Stimulated activated naive CD8-positive, alpha-beta T cell treated with anti-CD3 and anti-CD28 coated beads, Interleukin-15, amount 100 ng/mL, for 72 hours (primary cell): ENCODE measurements at regions not wholly inside any gene's neighbourhood (a gene's known extent, or its start where the extent isn't known, plus 50 kb on each side); places are given as distances from the start of the nearest gene placed in this dataset.
A peak's percentile ranks its signal among the peaks of the same experiment; 100 is the strongest.

Experiments
- ATAC-seq: fragments of 150-1000 bp; cut with Tn5 transposase; 2 replicates; pipeline ENCODE4 v1.10.0; 2021; ENCODE audit warnings: mild to moderate bottlenecking, moderate library complexity
- DNase-seq, 2 donors: peaks; one replicate each; pipeline ENCODE4 v3.0.0; 2021 to 2022
- H3K27ac Mint-ChIP-seq, 2 donors: one replicate each; pipeline ENCODE4 v1.8.0; 2022; ENCODE audit warnings: mild to moderate bottlenecking in 2 of 2, mixed read lengths in 2 of 2, moderate library complexity in 2 of 2
- H3K27me3 Mint-ChIP-seq: one replicate; pipeline ENCODE4 v1.8.0; 2022; ENCODE audit warnings: mixed read lengths
- H3K4me1 Mint-ChIP-seq: one replicate; pipeline ENCODE4 v1.8.0; 2022; ENCODE audit warnings: mild to moderate bottlenecking, mixed read lengths
- H3K4me3 Mint-ChIP-seq, 2 donors: one replicate each; pipeline ENCODE4 v1.8.0; 2022; ENCODE audit warnings: mild to moderate bottlenecking in 2 of 2, mixed read lengths in 2 of 2, moderate library complexity in 1 of 2
- H3K9me3 Mint-ChIP-seq, 2 donors: one replicate each; pipeline ENCODE4 v1.8.0; 2022; ENCODE audit warnings: mixed read lengths in 2 of 2

DNA sequence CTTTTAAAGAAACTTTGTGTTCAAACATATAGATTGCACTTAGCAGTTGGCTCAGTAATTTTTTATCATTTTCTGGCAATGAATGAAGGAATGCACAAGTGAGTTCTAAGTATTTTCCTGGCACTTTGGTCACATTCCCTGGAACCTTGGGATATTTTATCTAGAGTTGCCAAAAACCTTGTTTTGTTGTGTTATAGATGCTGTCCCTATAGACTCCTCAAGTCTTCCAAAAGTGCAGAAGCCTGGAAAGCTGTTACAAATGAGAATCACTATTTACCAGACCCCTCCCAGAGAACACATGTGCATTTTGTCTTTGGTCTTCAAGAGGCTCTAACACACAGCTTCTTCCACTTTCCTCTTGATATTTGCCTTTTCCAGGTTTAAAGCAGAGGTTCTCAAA lies 108.3 kb downstream of the RND3 start:
- peaks cover 5 to 13% of the 10 kb centered on the region in 2 donors for H3K9me3 Mint-ChIP-seq
- ATAC-seq (no peak), DNase-seq (no peak)
- H3K4me1 Mint-ChIP-seq: no peaks in the 10 kb centered on the region
- no peak overlapping the region for H3K27ac Mint-ChIP-seq
- H3K4me3 Mint-ChIP-seq: no peak overlapping the region
- no peaks in the 10 kb centered on the region for H3K27me3 Mint-ChIP-seq

DNA sequence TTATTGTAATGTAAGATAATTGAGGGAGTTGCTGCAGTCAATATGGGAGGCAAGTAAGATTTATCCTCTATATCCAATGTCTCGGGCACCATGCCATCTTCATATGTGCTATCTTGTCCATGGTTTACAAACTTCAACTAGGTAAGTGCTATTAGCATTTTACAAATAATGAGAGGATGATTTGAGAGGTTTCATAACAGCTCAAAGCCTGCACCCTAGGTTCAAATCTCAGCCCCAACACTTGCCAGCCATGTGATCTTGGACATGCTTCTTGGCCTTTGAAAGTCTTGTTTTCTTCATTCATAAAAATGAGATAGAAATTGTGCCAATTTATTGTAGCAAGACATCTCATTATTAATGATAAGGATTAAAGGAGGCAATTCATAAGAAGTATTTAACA lies 108.8 kb downstream of the RND3 start:
- Mint-ChIP-seq H3K27ac (no peak overlapping the region), H3K4me1 (no peaks in the 10 kb centered on the region), H3K4me3 (no peak overlapping the region), H3K9me3 (peaks cover under 1 to 10% of the 10 kb centered on the region in 2 donors), H3K27me3 (no peaks in the 10 kb centered on the region)
- DNase-seq: no peak
- ATAC-seq: no peak

DNA sequence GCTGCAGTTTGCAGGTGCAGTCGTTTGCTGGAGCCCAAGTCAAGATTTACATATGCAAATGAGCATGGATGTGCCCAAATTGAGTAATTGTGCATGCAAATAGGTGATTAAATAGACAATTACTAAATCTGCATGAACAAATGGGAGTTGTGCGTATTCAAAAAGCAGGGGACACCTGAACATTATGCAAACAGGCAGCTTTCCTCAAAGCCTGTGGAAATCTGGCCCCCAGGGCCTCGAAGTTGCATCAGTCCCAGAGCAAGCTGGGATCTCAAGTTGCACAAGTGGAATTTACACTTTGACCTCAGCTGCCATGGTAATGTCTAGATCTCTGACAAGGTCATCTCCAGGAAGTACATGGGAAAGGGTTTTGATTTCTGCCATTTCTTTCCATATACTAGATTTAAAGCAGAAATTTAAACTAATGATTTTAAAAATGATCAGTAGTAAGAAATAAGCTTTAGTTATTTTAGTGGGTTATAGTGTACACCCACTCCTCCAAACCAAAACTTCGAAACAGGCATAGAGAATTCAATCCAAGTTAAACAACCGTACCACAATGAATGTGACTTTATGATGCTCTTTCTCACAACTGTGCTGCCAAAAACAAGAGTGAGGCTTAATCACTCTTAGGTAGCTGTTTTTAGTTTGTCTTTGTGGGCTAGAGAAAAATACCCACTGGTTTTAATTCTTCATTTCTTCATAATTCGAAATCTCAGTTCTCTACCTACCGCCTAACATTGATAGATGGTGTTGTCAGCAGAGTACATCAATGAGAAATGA lies 110.7 kb downstream of the RND3 start:
- H3K27me3 Mint-ChIP-seq: no peaks in the 10 kb centered on the region
- no peaks in the 10 kb centered on the region for H3K9me3 Mint-ChIP-seq

DNA sequence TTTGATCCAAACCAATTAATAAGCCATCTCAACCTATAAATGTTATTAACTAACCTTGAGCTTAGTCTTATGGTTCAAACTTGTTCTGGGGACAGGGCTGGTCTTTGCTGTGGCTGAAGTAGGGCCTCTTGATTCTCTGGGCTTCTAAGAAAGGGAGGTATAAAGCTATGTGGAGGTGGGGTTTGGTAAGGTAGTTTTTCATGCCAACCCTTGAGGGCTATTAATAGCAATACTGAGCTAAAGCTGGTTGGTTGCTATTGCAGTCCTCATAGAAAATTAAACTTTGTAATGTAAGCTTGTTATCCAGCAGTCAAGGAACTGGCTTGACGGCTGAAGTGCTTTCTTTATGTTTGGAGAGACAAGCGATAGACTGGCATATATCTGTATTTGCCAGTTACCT lies 112.1 kb downstream of the RND3 start:
- H3K27ac Mint-ChIP-seq: no peak overlapping the region
- no peaks in the 10 kb centered on the region for H3K4me1 Mint-ChIP-seq
- no peak overlapping the region for H3K4me3 Mint-ChIP-seq
- ATAC-seq (no peak), DNase-seq (no peak)
- no peaks in the 10 kb centered on the region for H3K27me3 Mint-ChIP-seq
- no peaks in the 10 kb centered on the region for H3K9me3 Mint-ChIP-seq

More for the DNA sequence above, 110.7 kb downstream of the RND3 start:
- ATAC-seq (no peak), DNase-seq (no peak)
- no peaks in the 10 kb centered on the region for H3K4me1 Mint-ChIP-seq
- H3K4me3 Mint-ChIP-seq: no peak overlapping the region
- no peak overlapping the region for H3K27ac Mint-ChIP-seq

DNA sequence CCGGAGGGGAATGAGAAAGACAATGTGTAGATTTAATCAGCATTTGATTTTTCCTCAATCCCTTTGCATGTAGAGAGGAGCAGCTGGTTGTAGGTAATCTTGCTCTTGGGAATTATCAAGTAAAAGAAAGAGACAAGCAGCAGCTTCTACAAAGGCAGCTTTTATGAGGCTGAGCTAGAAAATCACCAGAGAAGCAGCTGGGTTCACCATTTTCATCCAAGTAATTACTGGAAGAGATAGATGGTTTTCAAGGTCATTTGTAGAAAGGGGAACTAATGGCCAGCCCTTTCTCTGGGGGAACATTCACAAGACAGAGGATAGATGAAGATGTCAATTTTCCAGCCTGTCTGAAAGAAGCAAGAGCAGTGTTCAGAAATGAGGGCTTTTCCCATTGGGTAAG lies 113.0 kb downstream of the RND3 start:
- ATAC-seq (no peak), DNase-seq (no peak)
- Mint-ChIP-seq H3K4me1 (no peaks in the 10 kb centered on the region), H3K9me3 (no peaks in the 10 kb centered on the region), H3K27ac (no peak overlapping the region), H3K27me3 (no peaks in the 10 kb centered on the region), H3K4me3 (no peak overlapping the region)

DNA sequence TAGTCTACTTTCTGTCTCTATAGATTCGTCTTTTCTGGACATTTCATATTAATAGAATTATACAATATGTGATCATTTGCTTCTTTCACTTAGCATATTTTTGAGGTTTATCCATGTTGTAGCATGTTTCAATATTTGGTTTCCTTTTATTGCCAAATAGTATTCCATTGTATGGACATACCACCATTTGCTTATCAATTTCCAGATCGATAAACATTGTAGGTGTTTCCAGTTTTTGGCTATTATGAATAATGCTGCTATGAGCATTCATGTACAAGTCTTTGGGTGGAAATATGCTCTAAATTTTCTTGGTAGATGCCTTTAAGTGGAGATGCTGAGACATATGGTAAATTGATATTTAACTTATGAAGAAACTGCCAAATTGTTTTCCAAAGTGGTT lies 114.1 kb downstream of the RND3 start:
- no peaks in the 10 kb centered on the region for H3K27me3 Mint-ChIP-seq
- no peaks in the 10 kb centered on the region for H3K4me1 Mint-ChIP-seq
- no peaks in the 10 kb centered on the region for H3K9me3 Mint-ChIP-seq
- DNase-seq (no peak), ATAC-seq (no peak)
- H3K4me3 Mint-ChIP-seq: no peak overlapping the region
- no peak overlapping the region for H3K27ac Mint-ChIP-seq

DNA sequence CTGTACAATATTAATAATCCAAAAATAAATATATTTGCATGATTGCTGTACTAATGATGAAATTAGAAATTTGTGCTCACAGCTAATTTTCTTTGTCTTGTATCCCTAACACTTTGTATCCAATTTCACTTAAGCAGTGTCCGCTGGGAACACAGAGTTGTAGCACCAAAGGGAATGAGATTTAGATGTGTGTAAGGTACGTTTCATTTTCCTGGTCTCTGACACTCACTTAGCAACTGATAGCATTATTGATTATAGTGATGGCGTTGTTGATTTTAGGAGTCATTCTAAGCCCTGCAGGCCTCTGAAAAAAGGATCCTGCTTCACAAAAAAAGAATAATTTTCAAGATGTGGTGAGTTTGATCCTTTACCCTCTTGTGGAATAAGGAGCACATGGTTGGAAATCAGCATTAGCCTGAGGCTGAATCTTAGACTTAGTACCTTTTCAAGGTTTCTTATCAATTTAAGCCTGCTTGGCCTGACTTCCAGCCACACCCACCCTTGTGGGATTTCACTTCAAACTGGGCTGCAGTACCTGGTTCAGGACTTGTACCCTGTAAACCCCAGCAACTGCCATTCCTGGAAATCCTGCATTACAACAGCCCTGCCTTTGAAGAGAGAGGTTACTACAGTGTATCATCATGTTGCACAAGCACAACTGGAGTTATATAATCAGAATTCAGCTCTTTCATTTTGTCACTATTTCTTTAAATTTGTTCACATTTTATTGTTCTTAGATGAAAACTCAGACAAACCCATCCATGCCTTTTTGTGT lies 116.2 kb downstream of the RND3 start:
- no peaks in the 10 kb centered on the region for H3K27me3 Mint-ChIP-seq
- ATAC-seq: no peak
- no peaks in the 10 kb centered on the region for H3K4me1 Mint-ChIP-seq
- H3K4me3 Mint-ChIP-seq: no peak overlapping the region
- H3K9me3 Mint-ChIP-seq: no peaks in the 10 kb centered on the region
- peak overlapping the region in 1 of 2 donors; percentile 67 for H3K27ac Mint-ChIP-seq
- no peak for DNase-seq

DNA sequence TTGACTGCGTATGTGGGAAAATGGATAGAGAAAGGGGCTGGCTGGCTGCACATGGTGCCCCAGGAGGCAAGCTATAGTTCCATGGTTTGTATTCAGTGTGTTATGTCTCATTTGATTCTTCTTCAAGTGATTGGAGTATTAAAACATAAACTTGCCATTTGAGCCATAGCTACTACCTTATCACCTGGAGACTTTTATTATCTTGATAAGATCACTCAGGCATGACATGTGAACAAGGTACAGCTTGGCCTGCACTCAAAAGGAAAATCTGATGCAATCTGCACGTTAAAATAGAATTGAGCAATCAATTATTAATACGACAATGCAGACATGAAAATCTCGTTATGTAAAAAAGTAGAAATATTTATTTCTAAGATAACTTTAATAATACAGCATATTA lies 116.9 kb downstream of the RND3 start:
- Mint-ChIP-seq H3K4me1 (no peaks in the 10 kb centered on the region), H3K4me3 (no peak overlapping the region), H3K9me3 (no peaks in the 10 kb centered on the region), H3K27ac (no peak overlapping the region), H3K27me3 (no peaks in the 10 kb centered on the region)
- ATAC-seq: no peak
- no peak for DNase-seq

DNA sequence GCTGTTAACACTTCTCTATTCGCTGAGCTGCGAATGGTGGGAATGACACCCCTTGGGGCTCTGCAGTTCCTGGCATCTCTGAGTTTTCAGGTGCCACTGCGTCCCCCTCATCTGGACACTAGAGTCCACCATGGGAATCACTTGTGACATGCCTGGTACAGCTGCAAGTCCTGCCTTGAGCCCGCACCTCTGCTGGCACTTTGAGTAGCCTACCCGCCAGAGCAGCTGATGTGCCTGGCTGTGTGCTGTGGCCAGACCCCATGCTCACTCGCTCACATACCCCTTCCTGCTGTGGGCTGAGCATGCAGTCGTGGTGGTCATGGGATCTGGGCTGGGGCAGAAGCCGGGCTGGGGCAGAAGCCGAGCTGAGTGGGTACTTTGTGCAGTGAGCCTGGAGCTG lies 117.6 kb downstream of the RND3 start:
- H3K27ac Mint-ChIP-seq: no peak overlapping the region

DNA sequence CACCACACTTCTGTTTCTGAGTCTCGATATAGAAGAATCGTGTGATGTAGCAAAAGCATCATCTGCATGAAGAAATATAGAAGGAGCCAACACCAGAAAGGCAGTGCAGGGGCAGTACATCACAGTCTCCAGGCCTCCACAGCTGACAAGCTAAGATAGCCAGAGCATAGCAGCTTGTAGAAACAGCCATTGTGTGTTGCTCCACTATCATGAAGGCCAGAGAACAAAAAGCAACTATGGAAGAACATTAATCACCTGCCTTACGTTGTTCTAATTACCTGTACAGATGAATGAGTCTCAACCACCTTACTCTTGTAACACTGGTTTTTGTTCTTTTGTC lies 129.0 kb downstream of the RND3 start:
- H3K9me3 Mint-ChIP-seq: peaks cover 0 to 4% of the 10 kb centered on the region in 2 donors
- H3K27ac Mint-ChIP-seq: no peak overlapping the region
- H3K4me1 Mint-ChIP-seq: no peaks in the 10 kb centered on the region
- ATAC-seq (no peak), DNase-seq (no peak)
- H3K4me3 Mint-ChIP-seq: no peak overlapping the region
- no peaks in the 10 kb centered on the region for H3K27me3 Mint-ChIP-seq

More for the DNA sequence above, 117.6 kb downstream of the RND3 start:
- Mint-ChIP-seq H3K9me3 (no peaks in the 10 kb centered on the region), H3K4me3 (no peak overlapping the region), H3K4me1 (no peaks in the 10 kb centered on the region), H3K27me3 (no peaks in the 10 kb centered on the region)
- no peak for ATAC-seq
- no peak for DNase-seq

DNA sequence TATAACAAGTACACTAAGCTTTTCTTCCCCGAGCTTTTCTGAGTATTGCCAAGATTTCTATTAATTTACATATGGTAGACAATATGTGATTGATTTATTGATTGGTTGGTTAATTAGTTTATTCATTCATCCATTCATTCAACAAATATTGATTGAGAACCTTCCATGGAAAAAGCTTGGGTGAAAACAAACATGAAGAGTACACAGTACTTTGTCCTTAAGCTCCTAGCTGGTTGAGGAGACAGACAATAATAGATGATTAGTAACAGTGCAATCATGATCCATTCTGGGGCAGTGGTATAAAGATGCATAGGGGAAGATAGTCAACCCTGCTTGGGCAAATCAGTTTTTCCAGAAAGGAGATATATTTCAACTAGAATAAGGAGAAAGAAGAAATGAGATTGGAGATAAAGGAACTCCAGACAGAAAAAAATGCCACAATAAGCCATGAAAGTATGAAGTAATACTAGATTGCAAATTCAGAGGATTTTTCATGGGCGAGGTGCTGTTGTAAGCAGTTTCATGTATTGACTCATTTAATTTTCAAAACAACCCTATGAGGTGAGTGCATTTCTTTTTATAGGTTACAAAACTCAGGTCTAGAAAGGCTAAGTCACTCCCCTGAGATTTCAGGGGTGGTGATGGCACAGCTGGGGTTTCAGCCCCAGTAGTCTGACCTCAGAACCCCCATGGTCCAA lies 129.5 kb downstream of the RND3 start:
- ATAC-seq (no peak), DNase-seq (no peak)
- Mint-ChIP-seq H3K9me3 (peaks cover 0 to 4% of the 10 kb centered on the region in 2 donors), H3K27me3 (no peaks in the 10 kb centered on the region), H3K4me3 (no peak overlapping the region), H3K4me1 (no peaks in the 10 kb centered on the region), H3K27ac (no peak overlapping the region)

DNA sequence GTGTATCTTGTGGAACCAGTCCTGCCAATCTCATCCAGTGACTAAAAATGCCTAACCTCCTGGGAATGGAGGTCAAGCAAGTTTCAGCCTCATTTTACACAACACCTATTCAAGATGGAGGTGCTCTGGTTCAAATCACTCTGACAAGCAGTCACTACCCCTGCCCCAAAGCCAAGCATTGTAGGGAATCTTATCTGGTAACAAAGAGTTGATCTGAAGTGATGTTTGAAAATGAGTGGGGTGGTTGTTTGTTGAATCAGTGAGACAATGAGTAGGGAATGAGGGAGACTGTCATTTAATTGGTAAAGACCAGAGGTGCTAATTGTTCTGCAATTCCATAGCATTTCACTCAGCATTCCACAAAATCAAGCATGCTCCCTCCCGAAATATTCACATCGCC lies 132.0 kb downstream of the RND3 start:
- ATAC-seq (no peak), DNase-seq (no peak)
- Mint-ChIP-seq H3K4me3 (no peak overlapping the region), H3K4me1 (no peaks in the 10 kb centered on the region), H3K27ac (no peak overlapping the region), H3K27me3 (no peaks in the 10 kb centered on the region), H3K9me3 (peaks cover 0 to 4% of the 10 kb centered on the region in 2 donors)

DNA sequence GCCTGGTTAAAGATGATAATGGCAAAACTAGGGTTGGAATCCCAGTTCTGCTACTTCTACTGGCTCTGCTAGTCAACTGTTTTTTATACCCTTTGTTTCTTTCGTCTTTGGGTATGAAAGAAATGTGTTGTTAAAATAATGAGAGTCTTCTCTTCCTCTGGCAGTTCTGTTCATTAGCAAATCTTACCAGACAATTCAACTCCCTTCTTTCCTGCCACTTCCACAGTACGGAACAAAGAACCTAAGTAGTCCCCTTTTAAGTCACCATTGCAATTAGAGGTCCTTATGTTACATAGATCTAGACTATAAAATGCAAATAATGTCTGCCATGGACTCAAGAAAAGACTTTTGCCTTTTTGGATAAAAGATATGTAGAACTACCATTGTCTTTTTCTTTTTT lies 134.1 kb downstream of the RND3 start:
- ATAC-seq (no peak), DNase-seq (no peak)
- Mint-ChIP-seq H3K27me3 (no peaks in the 10 kb centered on the region), H3K4me1 (no peaks in the 10 kb centered on the region), H3K4me3 (no peak overlapping the region), H3K9me3 (peaks cover 0 to 4% of the 10 kb centered on the region in 2 donors), H3K27ac (no peak overlapping the region)

DNA sequence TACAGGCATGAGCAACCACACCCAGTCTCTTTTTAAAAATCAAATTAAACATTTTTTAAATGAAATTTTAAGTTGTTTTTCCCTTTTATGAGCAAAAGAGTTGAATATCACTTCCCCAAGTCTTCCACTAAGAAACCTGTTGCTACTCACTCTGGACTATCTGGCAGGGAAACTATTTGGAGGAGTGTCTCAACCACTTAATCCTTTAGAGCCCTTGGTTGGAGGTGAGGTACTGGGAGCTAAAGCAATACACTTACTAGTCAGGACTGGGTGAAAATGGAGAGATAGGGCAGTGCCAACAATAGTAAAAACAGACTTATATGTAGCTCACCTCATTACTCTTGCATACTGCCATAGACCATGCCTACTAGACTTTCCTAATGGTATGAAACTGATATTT lies 135.5 kb downstream of the RND3 start:
- H3K4me3 Mint-ChIP-seq: no peak overlapping the region
- H3K27ac Mint-ChIP-seq: no peak overlapping the region
- H3K4me1 Mint-ChIP-seq: no peaks in the 10 kb centered on the region
- no peaks in the 10 kb centered on the region for H3K27me3 Mint-ChIP-seq
- ATAC-seq: no peak
- DNase-seq: no peak
- H3K9me3 Mint-ChIP-seq: peaks cover 0 to 4% of the 10 kb centered on the region in 2 donors

DNA sequence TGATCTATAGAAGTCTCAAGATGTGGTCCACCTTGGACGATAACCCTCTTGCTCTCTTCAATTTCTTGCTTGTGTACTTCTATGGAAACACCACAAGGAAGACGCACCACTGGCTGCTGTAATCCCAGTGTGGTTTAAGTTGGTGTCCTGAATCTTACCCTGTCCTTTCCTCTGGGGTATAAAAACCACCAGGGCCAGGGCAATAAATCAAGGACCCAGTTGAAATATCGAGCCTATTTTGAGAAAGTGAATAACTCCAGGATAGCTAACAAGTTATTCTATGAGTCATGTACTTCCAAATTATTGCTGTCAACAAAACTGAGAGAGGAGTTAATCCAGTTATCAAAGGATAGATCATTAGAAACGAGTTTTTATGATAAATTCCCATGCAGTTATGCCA lies 137.0 kb downstream of the RND3 start:
- no peak for ATAC-seq
- no peak for DNase-seq
- no peak overlapping the region for H3K27ac Mint-ChIP-seq
- H3K4me3 Mint-ChIP-seq: no peak overlapping the region
- no peaks in the 10 kb centered on the region for H3K27me3 Mint-ChIP-seq
- peaks cover 8 to 11% of the 10 kb centered on the region in 2 donors for H3K9me3 Mint-ChIP-seq
- H3K4me1 Mint-ChIP-seq: no peaks in the 10 kb centered on the region

DNA sequence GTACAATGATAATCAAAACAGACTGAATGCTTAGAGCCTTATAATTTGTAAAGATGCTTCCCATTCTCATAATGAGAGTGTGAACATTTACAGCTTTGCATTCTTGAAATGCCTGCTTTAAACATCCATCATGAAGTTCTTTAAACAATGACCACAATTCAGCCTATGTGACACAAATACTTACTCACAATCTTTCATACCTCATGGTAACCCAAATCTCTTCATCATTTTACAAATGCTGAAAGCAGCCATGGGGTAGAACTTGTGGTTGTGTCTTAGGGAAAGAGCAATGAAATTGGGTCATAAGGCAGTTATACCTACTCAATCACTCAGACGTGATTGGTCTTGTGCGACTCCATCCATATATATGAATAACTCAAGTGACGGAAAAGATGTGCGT lies 140.7 kb downstream of the RND3 start:
- DNase-seq (no peak), ATAC-seq (no peak)
- H3K4me3 Mint-ChIP-seq: no peak overlapping the region
- no peaks in the 10 kb centered on the region for H3K27me3 Mint-ChIP-seq
- peaks cover 6 to 8% of the 10 kb centered on the region in 2 donors for H3K9me3 Mint-ChIP-seq
- no peak overlapping the region for H3K27ac Mint-ChIP-seq
- H3K4me1 Mint-ChIP-seq: no peaks in the 10 kb centered on the region
